Adipocyte (in vitro differentiated cells): ENCODE measurements at regions not wholly inside any gene's neighbourhood (a gene's known extent, or its start where the extent isn't known, plus 50 kb on each side); places are given as distances from the start of the nearest gene placed in this dataset.
"Not testable (repeated sequence)": the region's sequence is repeated elsewhere in the genome, so short reads cannot be mapped to it uniquely, and the experiment has no call there.

Source experiments
- DNase-seq: peaks from one replicate; pipeline ENCODE4 v3.0.0-alpha.2; 2015; ENCODE audit warnings: low read depth
- H3K27me3 ChIP-seq: replicated peaks from 2 replicates; pipeline ENCODE4 v1.7.0; 2013; ENCODE audit warnings: mild to moderate bottlenecking, low read length, moderate library complexity; ENCODE audit not compliant: control insufficient read depth, insufficient read depth
- H3K36me3 ChIP-seq: 2 replicates; pipeline ENCODE4 v1.7.0; 2013; ENCODE audit warnings: low read length, mild to moderate bottlenecking, moderate library complexity; ENCODE audit not compliant: control insufficient read depth, insufficient read depth, severe bottlenecking
- H3K4me1 ChIP-seq: 2 replicates; pipeline ENCODE4 v1.7.0; 2013; ENCODE audit warnings: mild to moderate bottlenecking, low read length, moderate library complexity; ENCODE audit not compliant: control insufficient read depth, insufficient read depth
- H3K4me3 ChIP-seq: 2 replicates; pipeline ENCODE4 v1.7.0; 2013; ENCODE audit warnings: mild to moderate bottlenecking, low read length, moderate library complexity
- H3K9ac ChIP-seq: 2 replicates; pipeline ENCODE4 v1.7.0; 2013; ENCODE audit warnings: mild to moderate bottlenecking, low read length, moderate library complexity
- H3K9me3 ChIP-seq: 2 replicates; pipeline ENCODE4 v1.7.0; 2013; ENCODE audit warnings: mild to moderate bottlenecking, low read length, moderate library complexity; ENCODE audit not compliant: control insufficient read depth

DNA sequence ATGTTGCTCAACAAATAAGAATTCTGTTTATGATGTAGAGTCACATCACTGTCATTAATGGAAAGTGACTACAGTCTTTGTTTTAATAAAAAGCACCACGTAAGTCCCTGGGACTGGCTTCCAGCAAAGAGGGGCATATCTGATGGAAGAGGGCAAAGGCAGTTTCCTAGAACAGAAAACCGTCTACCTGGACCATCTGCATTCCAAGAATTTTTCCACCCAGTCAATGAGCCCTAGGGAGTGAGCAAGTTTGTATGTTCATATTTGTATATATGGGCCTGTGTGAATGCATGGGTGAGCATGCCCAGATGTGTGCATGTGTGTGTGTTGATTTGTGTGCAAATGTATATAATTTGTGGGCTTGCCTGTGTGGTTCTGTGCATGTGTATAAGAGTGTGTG, 156.8 kb upstream of the SEMA6A start:
- no peak overlapping the region for H3K9ac ChIP-seq
- no peaks in the 10 kb centered on the region for H3K9me3 ChIP-seq
- no peaks in the 10 kb centered on the region for H3K36me3 ChIP-seq
- H3K27me3 ChIP-seq: peaks cover 9% of the 10 kb centered on the region
- H3K4me1 ChIP-seq: no peaks in the 10 kb centered on the region
- DNase-seq: no peak
- H3K4me3 ChIP-seq: no peak overlapping the region

DNA sequence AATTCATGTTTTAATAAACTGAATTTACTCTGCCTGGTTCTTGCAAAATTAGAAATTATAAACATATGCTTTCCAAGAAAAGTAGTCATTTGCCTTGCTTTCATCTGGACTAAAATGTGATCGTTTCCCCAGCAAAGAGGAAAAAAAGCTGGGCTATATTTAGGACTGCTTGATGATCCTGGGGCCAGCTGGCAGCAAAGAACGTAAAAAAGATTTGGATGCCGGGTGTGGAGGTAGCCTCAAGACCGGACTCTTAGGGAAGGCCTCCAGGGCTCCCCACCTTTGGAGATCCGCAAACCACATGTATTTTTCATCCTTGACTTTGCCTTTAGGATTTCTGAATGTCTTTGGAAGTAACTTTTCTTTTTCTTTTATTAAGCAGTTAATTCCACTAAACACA, 156.1 kb upstream of the SEMA6A start:
- DNase-seq: no peak
- Histone ChIP-seq H3K4me1 (no peaks in the 10 kb centered on the region), H3K27me3 (peaks cover 9% of the 10 kb centered on the region), H3K9me3 (no peaks in the 10 kb centered on the region), H3K4me3 (no peak overlapping the region), H3K36me3 (no peaks in the 10 kb centered on the region), H3K9ac (no peak overlapping the region)

DNA sequence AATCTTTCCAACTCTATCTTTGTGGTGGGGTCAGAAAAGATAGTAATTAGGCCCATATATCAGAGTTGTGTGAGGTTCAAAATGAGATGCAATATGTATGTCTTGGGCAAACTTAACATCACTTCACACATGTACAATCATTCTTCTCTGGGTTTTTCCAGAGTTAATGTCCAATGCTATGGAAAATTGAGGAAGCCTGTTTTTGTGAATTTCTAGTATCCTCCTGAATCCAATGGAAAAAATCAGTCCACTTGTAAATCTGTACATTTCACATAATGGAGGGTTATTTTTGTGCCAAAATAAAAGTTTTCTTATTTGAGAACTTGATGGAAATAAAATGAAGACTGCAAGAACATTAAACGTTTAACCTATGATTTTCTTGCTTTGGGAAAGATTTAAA, 155.6 kb upstream of the SEMA6A start:
- Histone ChIP-seq H3K4me3 (no peak overlapping the region), H3K9ac (no peak overlapping the region), H3K4me1 (no peaks in the 10 kb centered on the region), H3K9me3 (no peaks in the 10 kb centered on the region), H3K27me3 (peaks cover 9% of the 10 kb centered on the region), H3K36me3 (no peaks in the 10 kb centered on the region)
- DNase-seq: no peak

DNA sequence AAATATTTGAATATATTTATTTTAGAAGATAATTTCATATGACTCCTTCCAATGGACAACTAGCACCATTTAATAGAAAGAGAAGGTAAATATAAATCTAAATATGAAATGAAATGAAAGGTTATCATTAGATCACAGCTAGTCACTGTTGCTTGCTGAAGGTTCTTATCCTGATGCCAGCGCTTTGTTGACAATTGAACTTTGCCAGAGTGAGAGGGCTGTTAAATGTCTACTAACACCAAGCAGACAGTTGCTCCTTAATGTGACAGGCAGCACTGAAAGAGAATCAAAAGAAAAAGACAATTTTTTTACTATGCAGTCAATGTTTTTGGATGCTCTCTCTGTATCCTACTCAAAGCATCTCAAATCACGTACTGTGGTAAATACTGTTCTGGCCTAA, 152.6 kb upstream of the SEMA6A start:
- Histone ChIP-seq H3K9ac (no peak overlapping the region), H3K27me3 (peaks cover 7% of the 10 kb centered on the region), H3K4me1 (no peaks in the 10 kb centered on the region), H3K9me3 (no peaks in the 10 kb centered on the region), H3K36me3 (no peaks in the 10 kb centered on the region), H3K4me3 (no peak overlapping the region)
- DNase-seq: no peak

DNA sequence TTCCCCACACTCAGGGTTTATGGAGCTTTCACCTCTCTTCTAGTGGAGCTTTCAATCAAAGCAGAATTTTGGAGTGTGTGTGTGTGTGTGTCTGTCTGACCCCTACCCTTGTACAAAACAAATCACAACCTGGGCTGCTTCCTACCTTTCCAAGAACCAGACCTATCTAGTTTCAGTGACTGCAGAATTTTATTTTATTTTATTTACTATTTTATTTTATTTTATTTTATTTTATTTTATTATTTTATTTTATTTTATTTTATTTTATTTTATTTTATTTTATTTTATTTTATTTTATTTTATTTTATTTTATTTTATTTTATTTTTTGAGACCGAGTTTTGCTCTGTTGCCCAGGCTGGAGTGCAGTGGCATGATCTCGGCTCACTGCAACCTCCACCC, 151.6 kb upstream of the SEMA6A start:
- not testable (repeated sequence) for DNase-seq, H3K9ac ChIP-seq, H3K27me3 ChIP-seq, H3K36me3 ChIP-seq, H3K4me3 ChIP-seq, H3K9me3 ChIP-seq, H3K4me1 ChIP-seq

DNA sequence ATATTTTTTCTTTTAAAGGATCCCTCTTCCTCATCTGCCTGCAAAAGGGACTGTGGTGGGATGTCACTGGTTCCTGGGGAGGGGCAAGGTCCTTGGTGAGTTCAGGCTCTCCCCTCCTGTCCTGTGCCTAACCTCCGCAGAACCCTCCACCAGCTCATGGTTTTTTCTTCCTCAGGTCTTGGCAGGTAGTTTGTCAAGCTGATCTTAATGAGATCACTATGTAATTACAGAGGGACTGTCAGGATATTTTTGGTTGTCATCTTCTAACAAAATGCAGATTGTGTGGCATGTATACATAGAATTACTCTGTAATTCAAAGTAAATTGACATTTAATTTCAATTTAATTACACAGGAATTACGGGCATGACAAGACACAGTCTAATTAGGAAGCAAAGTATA, 150.3 kb upstream of the SEMA6A start:
- Histone ChIP-seq H3K4me3 (no peak overlapping the region), H3K4me1 (no peaks in the 10 kb centered on the region), H3K36me3 (no peaks in the 10 kb centered on the region), H3K27me3 (peaks cover 7% of the 10 kb centered on the region), H3K9me3 (no peaks in the 10 kb centered on the region), H3K9ac (no peak overlapping the region)
- no peak for DNase-seq

DNA sequence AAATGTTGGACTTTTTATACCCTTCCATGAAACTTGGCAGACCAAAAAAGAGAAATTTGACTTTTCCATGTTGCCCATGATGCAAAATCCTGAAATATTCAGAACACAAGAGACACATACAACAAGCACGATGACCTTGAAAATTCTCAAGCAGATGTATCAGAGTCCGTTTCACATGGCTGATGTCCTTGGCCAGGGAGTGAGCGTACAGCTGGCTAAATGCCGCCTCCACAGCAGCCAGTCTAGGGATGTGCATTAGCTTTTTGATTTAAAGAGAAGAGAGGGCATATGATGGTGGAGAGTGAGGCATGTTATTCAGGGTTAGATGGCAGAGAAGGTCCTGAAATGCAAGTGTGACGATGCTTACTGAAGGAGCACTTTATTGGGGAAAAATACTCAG, 148.0 kb upstream of the SEMA6A start:
- no peaks in the 10 kb centered on the region for H3K9me3 ChIP-seq
- peaks cover 7% of the 10 kb centered on the region for H3K27me3 ChIP-seq
- no peak overlapping the region for H3K4me3 ChIP-seq
- H3K36me3 ChIP-seq: no peaks in the 10 kb centered on the region
- DNase-seq: no peak
- H3K9ac ChIP-seq: no peak overlapping the region
- no peaks in the 10 kb centered on the region for H3K4me1 ChIP-seq

DNA sequence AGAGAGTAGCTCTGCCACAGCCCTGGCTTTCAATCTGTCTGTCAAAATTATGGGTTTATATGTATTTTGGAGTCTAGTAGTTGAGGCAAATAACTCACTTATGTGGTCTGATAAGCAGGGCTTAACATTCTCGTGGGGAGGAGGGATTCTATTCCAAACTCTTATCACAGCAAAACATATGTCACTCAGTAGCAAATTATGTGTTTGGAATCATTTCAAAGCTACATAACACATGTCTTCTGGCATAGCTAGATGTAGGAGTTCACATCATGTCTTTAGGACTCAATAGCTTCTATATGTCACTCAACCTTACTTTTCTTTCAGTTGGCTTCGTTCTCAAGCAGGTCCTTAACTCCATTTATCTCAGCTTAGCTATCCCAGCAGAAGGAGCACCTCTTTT, 144.5 kb upstream of the SEMA6A start:
- H3K9ac ChIP-seq: no peak overlapping the region
- no peaks in the 10 kb centered on the region for H3K4me1 ChIP-seq
- H3K9me3 ChIP-seq: no peaks in the 10 kb centered on the region
- no peaks in the 10 kb centered on the region for H3K36me3 ChIP-seq
- no peak for DNase-seq
- no peak overlapping the region for H3K4me3 ChIP-seq
- peaks cover 4% of the 10 kb centered on the region for H3K27me3 ChIP-seq

DNA sequence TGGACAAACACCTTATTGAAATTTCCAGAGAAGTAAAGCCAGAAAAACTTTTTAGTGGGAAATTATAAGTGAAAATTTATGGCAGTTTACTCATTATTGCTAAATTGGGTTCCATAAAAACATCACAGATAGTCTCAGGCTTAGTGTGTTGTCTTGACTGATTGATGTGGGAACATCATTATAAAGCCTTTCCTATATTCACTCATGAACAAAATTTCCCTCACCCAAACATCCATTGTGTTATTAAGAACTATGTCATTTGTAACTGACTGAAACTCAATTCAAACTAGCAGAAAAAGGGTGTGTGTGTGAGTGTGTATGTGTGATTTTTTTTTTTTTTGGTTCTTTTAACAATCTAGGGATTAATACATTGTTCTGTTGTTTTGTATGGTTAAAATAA, 143.7 kb upstream of the SEMA6A start:
- Histone ChIP-seq H3K27me3 (no peaks in the 10 kb centered on the region), H3K36me3 (no peaks in the 10 kb centered on the region), H3K9me3 (no peaks in the 10 kb centered on the region), H3K4me3 (no peak overlapping the region), H3K9ac (no peak overlapping the region), H3K4me1 (no peaks in the 10 kb centered on the region)
- no peak for DNase-seq

DNA sequence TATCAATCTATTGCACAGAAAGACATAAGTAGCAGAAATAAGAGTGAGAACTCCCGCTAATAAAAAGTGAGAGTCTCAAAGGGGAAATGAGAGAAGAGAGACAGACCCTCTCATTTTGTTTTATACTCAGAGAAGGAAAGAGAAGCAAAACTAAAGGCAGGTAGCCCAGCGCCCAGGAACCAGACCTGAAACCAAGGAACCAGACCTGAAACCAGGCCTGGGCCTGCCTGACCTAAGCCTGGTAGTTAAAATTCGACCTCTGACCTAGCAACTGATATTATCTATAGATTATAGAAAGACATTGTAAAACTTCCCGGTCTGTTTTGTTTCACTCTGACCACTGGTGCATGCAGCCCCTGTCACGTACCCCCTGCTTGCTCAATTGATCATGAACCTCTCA, 134.5 kb upstream of the SEMA6A start:
- no peak for DNase-seq
- Histone ChIP-seq H3K4me1 (no peaks in the 10 kb centered on the region), H3K36me3 (no peaks in the 10 kb centered on the region), H3K9me3 (no peaks in the 10 kb centered on the region), H3K27me3 (no peaks in the 10 kb centered on the region), H3K9ac (no peak overlapping the region), H3K4me3 (no peak overlapping the region)

DNA sequence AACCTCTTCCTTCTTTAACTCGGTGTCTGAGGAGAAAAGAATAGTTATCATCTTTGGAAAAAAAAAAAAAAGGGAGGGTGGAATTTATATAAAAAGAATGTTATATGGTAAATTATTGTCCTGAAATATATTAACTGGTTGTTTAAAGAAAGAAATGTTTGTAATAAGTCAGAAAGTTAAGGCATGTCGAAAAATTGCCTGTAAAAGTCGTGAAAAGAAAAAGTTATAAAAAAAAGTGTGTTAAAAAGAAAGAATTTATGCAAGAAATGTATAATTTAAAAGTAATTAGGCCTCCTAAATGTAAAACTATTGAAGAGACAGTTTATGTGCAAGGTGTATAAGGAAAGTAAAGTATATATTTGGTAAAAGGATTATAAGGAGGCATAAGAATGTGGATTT, 130.5 kb upstream of the SEMA6A start:
- not testable (repeated sequence) for H3K36me3 ChIP-seq

DNA sequence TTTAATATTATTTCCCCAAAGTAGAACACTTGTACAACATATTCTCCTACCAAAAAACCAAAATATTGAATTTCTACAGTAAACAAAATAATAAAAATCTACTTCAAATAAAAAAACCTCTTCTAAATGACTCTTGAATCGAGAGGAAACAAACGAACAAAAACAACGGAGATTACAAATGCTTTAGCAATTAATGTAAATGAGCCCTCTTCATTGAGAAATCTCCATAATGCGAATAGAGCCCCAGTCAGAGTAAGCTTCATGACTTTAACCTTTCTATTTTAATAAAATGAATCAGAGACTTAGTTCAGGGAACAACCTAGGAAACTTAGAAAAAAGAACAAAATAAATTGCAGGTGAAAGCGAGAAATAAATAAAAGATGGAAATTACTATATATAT, 129.3 kb upstream of the SEMA6A start:
- H3K36me3 ChIP-seq: no peaks in the 10 kb centered on the region
- DNase-seq: no peak
- no peaks in the 10 kb centered on the region for H3K4me1 ChIP-seq
- no peaks in the 10 kb centered on the region for H3K27me3 ChIP-seq
- no peaks in the 10 kb centered on the region for H3K9me3 ChIP-seq
- no peak overlapping the region for H3K9ac ChIP-seq
- no peak overlapping the region for H3K4me3 ChIP-seq

More for the DNA sequence above, 130.5 kb upstream of the SEMA6A start:
- H3K4me1 ChIP-seq, H3K9me3 ChIP-seq, H3K27me3 ChIP-seq, DNase-seq, H3K4me3 ChIP-seq, H3K9ac ChIP-seq: not testable (repeated sequence)
